ENCODE measurements at regions not wholly inside any gene's neighbourhood (a gene's known extent, or its start where the extent isn't known, plus 50 kb on each side); places are given as distances from the start of the nearest gene placed in this dataset.
A peak's percentile ranks its signal among the peaks of the same experiment; 100 is the strongest.
"Not testable (repeated sequence)": the region's sequence is repeated elsewhere in the genome, so short reads cannot be mapped to it uniquely, and the experiment has no call there.

- Mint-ChIP-seq H3K4me3 (no peak overlapping the region), H3K27ac (no peak overlapping the region), H3K9me3 (peaks cover 0 to 7% (median 0%) of the 10 kb centered on the region in 5 donors), H3K27me3 (no peaks in the 10 kb centered on the region), H3K4me1 (no peaks in the 10 kb centered on the region), H3K36me3 (no peaks in the 10 kb centered on the region)
- ChIA-PET CTCF (no interaction called here), POLR2A (no interaction called here)
- DNase-seq, result no peak
- Histone ChIP-seq H3K9me3 (ENCODE audit: low read length) (no peaks in the 10 kb centered on the region), H3K27ac (ENCODE audit: low read depth, low read length) (no peak overlapping the region), H3K27me3 (ENCODE audit: insufficient read depth, low read length, poor library complexity, severe bottlenecking) (no peaks in the 10 kb centered on the region), H3K36me3 (ENCODE audit: insufficient read depth, low read length) (no peaks in the 10 kb centered on the region), H3K4me3 (ENCODE audit: low read length) (no peak overlapping the region), H3K4me1 (ENCODE audit: insufficient read depth, low read length) (no peaks in the 10 kb centered on the region)
Observed at GRCh38 chr15:46077220-46077619, 442.4 kb downstream of the SQOR start.

- H3K4me1 Mint-ChIP-seq, result no peaks in the 10 kb centered on the region
- POLR2A ChIA-PET, result no interaction called here
- no peaks in the 10 kb centered on the region for H3K27me3 ChIP-seq (ENCODE audit: insufficient read depth, low read length, poor library complexity, severe bottlenecking)
- CTCF ChIA-PET, result no interaction called here
- no peaks in the 10 kb centered on the region for H3K36me3 Mint-ChIP-seq
- no peaks in the 10 kb centered on the region for H3K9me3 ChIP-seq (ENCODE audit: low read length)
- H3K9me3 Mint-ChIP-seq, result peaks cover 0 to 6% (median 2%) of the 10 kb centered on the region in 5 donors
- H3K27ac Mint-ChIP-seq, result no peak overlapping the region
- H3K27ac ChIP-seq (ENCODE audit: low read depth, low read length), result no peak overlapping the region
- H3K4me3 Mint-ChIP-seq, result no peak overlapping the region
- H3K36me3 ChIP-seq (ENCODE audit: insufficient read depth, low read length), result no peaks in the 10 kb centered on the region
- no peaks in the 10 kb centered on the region for H3K4me1 ChIP-seq (ENCODE audit: insufficient read depth, low read length)
- no peaks in the 10 kb centered on the region for H3K27me3 Mint-ChIP-seq
- H3K4me3 ChIP-seq (ENCODE audit: low read length), result no peak overlapping the region
- no peak for DNase-seq
Observed at GRCh38 chr15:46079046-46079445, 444.2 kb downstream of the SQOR start.

GRCh38 chr15:46080016-46080415 is 445.2 kb downstream of the SQOR start:
- ChIA-PET POLR2A (no interaction called here), CTCF (no interaction called here)
- Histone ChIP-seq H3K27me3 (ENCODE audit: insufficient read depth, low read length, poor library complexity, severe bottlenecking) (no peaks in the 10 kb centered on the region), H3K9me3 (ENCODE audit: low read length) (no peaks in the 10 kb centered on the region), H3K4me1 (ENCODE audit: insufficient read depth, low read length) (no peaks in the 10 kb centered on the region), H3K36me3 (ENCODE audit: insufficient read depth, low read length) (no peaks in the 10 kb centered on the region), H3K27ac (ENCODE audit: low read depth, low read length) (no peak overlapping the region), H3K4me3 (ENCODE audit: low read length) (no peak overlapping the region)
- no peaks in the 10 kb centered on the region for H3K36me3 Mint-ChIP-seq
- no peak overlapping the region for H3K27ac Mint-ChIP-seq
- H3K27me3 Mint-ChIP-seq, result no peaks in the 10 kb centered on the region
- no peaks in the 10 kb centered on the region for H3K4me1 Mint-ChIP-seq
- peaks cover 0 to 5% (median 2%) of the 10 kb centered on the region in 5 donors for H3K9me3 Mint-ChIP-seq
- DNase-seq, result no peak
- no peak overlapping the region for H3K4me3 Mint-ChIP-seq

- H3K4me3 Mint-ChIP-seq, result no peak overlapping the region
- no peaks in the 10 kb centered on the region for H3K4me1 Mint-ChIP-seq
- no peak overlapping the region for H3K4me3 ChIP-seq (ENCODE audit: low read length)
- no peaks in the 10 kb centered on the region for H3K27me3 ChIP-seq (ENCODE audit: insufficient read depth, low read length, poor library complexity, severe bottlenecking)
- H3K4me1 ChIP-seq (ENCODE audit: insufficient read depth, low read length), result no peaks in the 10 kb centered on the region
- H3K36me3 ChIP-seq (ENCODE audit: insufficient read depth, low read length), result no peaks in the 10 kb centered on the region
- no peak overlapping the region for H3K27ac ChIP-seq (ENCODE audit: low read depth, low read length)
- peaks cover 0 to 5% (median under 1%) of the 10 kb centered on the region in 5 donors for H3K9me3 Mint-ChIP-seq
- H3K27ac Mint-ChIP-seq, result no peak overlapping the region
- POLR2A ChIA-PET, result no interaction called here
- CTCF ChIA-PET, result no interaction called here
- no peaks in the 10 kb centered on the region for H3K36me3 Mint-ChIP-seq
- H3K9me3 ChIP-seq (ENCODE audit: low read length), result no peaks in the 10 kb centered on the region
- no peaks in the 10 kb centered on the region for H3K27me3 Mint-ChIP-seq
- no peak for DNase-seq
Observed at GRCh38 chr15:46088486-46089445, 453.9 kb downstream of the SQOR start.

GRCh38 chr15:46089467-46089935 is 454.7 kb downstream of the SQOR start:
- Mint-ChIP-seq H3K27me3 (no peaks in the 10 kb centered on the region), H3K27ac (peak overlapping the region in 1 of 8 donors; percentile 34), H3K4me1 (no peaks in the 10 kb centered on the region), H3K9me3 (peaks cover 0 to 6% (median 0%) of the 10 kb centered on the region in 5 donors), H3K4me3 (no peak overlapping the region), H3K36me3 (no peaks in the 10 kb centered on the region)
- H3K4me1 ChIP-seq (ENCODE audit: insufficient read depth, low read length), result no peaks in the 10 kb centered on the region
- H3K27ac ChIP-seq (ENCODE audit: low read depth, low read length), result no peak overlapping the region
- CTCF ChIA-PET, result no interaction called here
- POLR2A ChIA-PET, result no interaction called here
- no peaks in the 10 kb centered on the region for H3K27me3 ChIP-seq (ENCODE audit: insufficient read depth, low read length, poor library complexity, severe bottlenecking)
- DNase-seq, result no peak
- H3K4me3 ChIP-seq (ENCODE audit: low read length), result no peak overlapping the region
- H3K9me3 ChIP-seq (ENCODE audit: low read length), result no peaks in the 10 kb centered on the region
- no peaks in the 10 kb centered on the region for H3K36me3 ChIP-seq (ENCODE audit: insufficient read depth, low read length)

- Histone ChIP-seq H3K4me3 (ENCODE audit: low read length) (no peak overlapping the region), H3K4me1 (ENCODE audit: insufficient read depth, low read length) (no peaks in the 10 kb centered on the region), H3K36me3 (ENCODE audit: insufficient read depth, low read length) (no peaks in the 10 kb centered on the region), H3K9me3 (ENCODE audit: low read length) (no peaks in the 10 kb centered on the region), H3K27me3 (ENCODE audit: insufficient read depth, low read length, poor library complexity, severe bottlenecking) (no peaks in the 10 kb centered on the region), H3K27ac (ENCODE audit: low read depth, low read length) (no peak overlapping the region)
- no peaks in the 10 kb centered on the region for H3K27me3 Mint-ChIP-seq
- H3K36me3 Mint-ChIP-seq, result no peaks in the 10 kb centered on the region
- H3K4me3 Mint-ChIP-seq, result no peak overlapping the region
- H3K27ac Mint-ChIP-seq, result no peak overlapping the region
- no peaks in the 10 kb centered on the region for H3K4me1 Mint-ChIP-seq
- CTCF ChIA-PET, result no interaction called here
- DNase-seq, result no peak
- peaks cover 0 to 7% (median 0%) of the 10 kb centered on the region in 5 donors for H3K9me3 Mint-ChIP-seq
- POLR2A ChIA-PET, result no interaction called here
Observed at GRCh38 chr15:46091860-46092450, 457.1 kb downstream of the SQOR start.

GRCh38 chr15:46098006-46098405 is 463.2 kb downstream of the SQOR start:
- H3K4me1 ChIP-seq (ENCODE audit: insufficient read depth, low read length); H3K9me3 ChIP-seq (ENCODE audit: low read length); POLR2A ChIA-PET; H3K36me3 ChIP-seq (ENCODE audit: insufficient read depth, low read length); H3K27me3 ChIP-seq (ENCODE audit: insufficient read depth, low read length, poor library complexity, severe bottlenecking); DNase-seq; H3K27me3 Mint-ChIP-seq; H3K4me3 ChIP-seq (ENCODE audit: low read length); CTCF ChIA-PET; H3K27ac Mint-ChIP-seq; H3K27ac ChIP-seq (ENCODE audit: low read depth, low read length); H3K4me1 Mint-ChIP-seq; H3K36me3 Mint-ChIP-seq; H3K4me3 Mint-ChIP-seq: not testable (repeated sequence)
- H3K9me3 Mint-ChIP-seq, result peaks cover 0 to 13% (median 4%) of the 10 kb centered on the region in 5 donors

GRCh38 chr15:46110755-46111154 is 475.9 kb downstream of the SQOR start:
- H3K9me3 ChIP-seq (ENCODE audit: low read length), result no peaks in the 10 kb centered on the region
- H3K4me1 ChIP-seq (ENCODE audit: insufficient read depth, low read length), result no peaks in the 10 kb centered on the region
- H3K36me3 ChIP-seq (ENCODE audit: insufficient read depth, low read length), result no peaks in the 10 kb centered on the region
- Mint-ChIP-seq H3K27ac (no peak overlapping the region), H3K9me3 (peaks cover 0 to 6% (median 6%) of the 10 kb centered on the region in 5 donors), H3K4me3 (no peak overlapping the region), H3K4me1 (no peaks in the 10 kb centered on the region), H3K27me3 (no peaks in the 10 kb centered on the region), H3K36me3 (no peaks in the 10 kb centered on the region)
- CTCF ChIA-PET, result no interaction called here
- no peak overlapping the region for H3K4me3 ChIP-seq (ENCODE audit: low read length)
- POLR2A ChIA-PET, result no interaction called here
- no peaks in the 10 kb centered on the region for H3K27me3 ChIP-seq (ENCODE audit: insufficient read depth, low read length, poor library complexity, severe bottlenecking)
- DNase-seq, result no peak
- no peak overlapping the region for H3K27ac ChIP-seq (ENCODE audit: low read depth, low read length)

Data from CD8-positive, alpha-beta memory T cell (primary cell).